Natural killer cell (primary cell): ENCODE measurements at regions not wholly inside any gene's neighbourhood (a gene's known extent, or its start where the extent isn't known, plus 50 kb on each side); places are given as distances from the start of the nearest gene placed in this dataset.

Experiments used
- ATAC-seq, 3 donors: fragments of 150-1000 bp in 2 of 3; fragments of 200-7000 bp in 1 of 3; cut with Tn5 transposase; 1 replicate in 1 of 3; 2 replicates in 2 of 3; pipeline ENCODE4 v1.10.0; 2021; ENCODE audit warnings: mild to moderate bottlenecking in 2 of 3, moderate library complexity in 2 of 3
- DNase-seq, 2 donors: peaks; one replicate each; pipeline versions ENCODE4 v3.0.0 to v3.0.0-alpha.2; 2013 to 2021; ENCODE audit warnings: mixed read lengths in 1 of 2
- H3K27ac ChIP-seq: one replicate; pipeline ENCODE4 v1.5.1; 2013; ENCODE audit warnings: mild to moderate bottlenecking, low read length
- H3K27me3 ChIP-seq: one replicate; pipeline ENCODE4 v1.6.1; 2013; ENCODE audit warnings: low read length; ENCODE audit not compliant: control insufficient read depth, insufficient read depth
- H3K36me3 ChIP-seq: one replicate; pipeline ENCODE4 v1.6.1; 2013; ENCODE audit warnings: low read length; ENCODE audit not compliant: control insufficient read depth, insufficient read depth
- H3K4me1 ChIP-seq: one replicate; pipeline ENCODE4 v1.6.1; 2013; ENCODE audit warnings: low read length; ENCODE audit not compliant: control insufficient read depth, insufficient read depth
- H3K4me3 ChIP-seq: one replicate; pipeline ENCODE4 v1.5.1; 2013; ENCODE audit warnings: low read length
- H3K9me3 ChIP-seq: one replicate; pipeline ENCODE4 v1.6.1; 2013; ENCODE audit warnings: low read length; ENCODE audit not compliant: control insufficient read depth, insufficient read depth
- H3K27ac Mint-ChIP-seq, 2 donors: one replicate each; pipeline ENCODE4 v1.8.0; 2022; ENCODE audit warnings: mild to moderate bottlenecking in 2 of 2, mixed read lengths in 2 of 2, moderate library complexity in 1 of 2
- H3K27me3 Mint-ChIP-seq, 2 donors: one replicate each; pipeline ENCODE4 v1.8.0; 2022; ENCODE audit warnings: low read depth in 2 of 2, mixed read lengths in 2 of 2
- H3K36me3 Mint-ChIP-seq: one replicate; pipeline ENCODE4 v1.8.0; 2022; ENCODE audit warnings: mixed read lengths
- H3K4me1 Mint-ChIP-seq, 2 donors: one replicate each; pipeline ENCODE4 v1.8.0; 2022; ENCODE audit warnings: mixed read lengths in 2 of 2
- H3K4me3 Mint-ChIP-seq: one replicate; pipeline ENCODE4 v1.8.0; 2022; ENCODE audit warnings: mild to moderate bottlenecking, moderate library complexity, mixed read lengths
- H3K9me3 Mint-ChIP-seq, 2 donors: one replicate each; pipeline ENCODE4 v1.8.0; 2022; ENCODE audit warnings: mixed read lengths in 2 of 2
- CTCF ChIP-seq: fragments of 200-600 bp; IDR thresholded peaks from one replicate; pipeline ENCODE4 v1.8.0; 2022; ENCODE audit warnings: antibody characterized with exemption
- WGBS: methylation state at CpG from one replicate; pipeline ENCODE4 v1.1.7; 2013; ENCODE audit warnings: missing lambda C conversion rate; ENCODE audit not compliant: insufficient coverage; 5-methylcytosine and 5-hydroxymethylcytosine counted together
- intact Hi-C: fragments of 100-400 bp; cut with micrococcal nuclease; formaldehyde crosslinking; loops from one replicate; pipeline ENCODE4 v1.14.2; 2022

- Mint-ChIP-seq H3K27me3 (peaks cover 0 to 3% of the 10 kb centered on the region in 2 donors), H3K9me3 (no peaks in the 10 kb centered on the region), H3K27ac (no peak overlapping the region), H3K4me1 (no peaks in the 10 kb centered on the region), H3K36me3 (no peaks in the 10 kb centered on the region), H3K4me3 (no peak overlapping the region)
- Histone ChIP-seq H3K27ac (no peak overlapping the region), H3K4me1 (no peaks in the 10 kb centered on the region), H3K36me3 (no peaks in the 10 kb centered on the region), H3K27me3 (no peaks in the 10 kb centered on the region), H3K4me3 (no peak overlapping the region), H3K9me3 (no peaks in the 10 kb centered on the region)
- no peak for TF ChIP-seq CTCF
- WGBS = 97% methylated on average over 6 of the region's 6 CpGs
- intact Hi-C loops = no loop called here
- ATAC-seq (no peak), DNase-seq (no peak)
These were observed 343.0 kb upstream of the ZFHX3 start for GRCh38 chr16:73390936-73391335.

GRCh38 chr16:73390491-73390890 lies 342.6 kb upstream of the ZFHX3 start:
- H3K4me1 Mint-ChIP-seq = no peaks in the 10 kb centered on the region
- H3K9me3 Mint-ChIP-seq = no peaks in the 10 kb centered on the region
- no peaks in the 10 kb centered on the region for H3K4me1 ChIP-seq
- no peaks in the 10 kb centered on the region for H3K36me3 Mint-ChIP-seq
- TF ChIP-seq CTCF = no peak
- H3K27ac Mint-ChIP-seq = no peak overlapping the region
- ATAC-seq (no peak), DNase-seq (no peak)
- intact Hi-C loops = no loop called here
- no peaks in the 10 kb centered on the region for H3K27me3 ChIP-seq
- 93% methylated on average over 3 of the region's 5 CpGs for WGBS
- no peak overlapping the region for H3K4me3 ChIP-seq
- no peaks in the 10 kb centered on the region for H3K9me3 ChIP-seq
- H3K27ac ChIP-seq = no peak overlapping the region
- peaks cover 0 to 3% of the 10 kb centered on the region in 2 donors for H3K27me3 Mint-ChIP-seq
- H3K4me3 Mint-ChIP-seq = no peak overlapping the region
- H3K36me3 ChIP-seq = no peaks in the 10 kb centered on the region

GRCh38 chr16:73389085-73389484 lies 341.2 kb upstream of the ZFHX3 start:
- H3K27ac Mint-ChIP-seq = no peak overlapping the region
- H3K4me3 Mint-ChIP-seq = no peak overlapping the region
- Histone ChIP-seq H3K27me3 (no peaks in the 10 kb centered on the region), H3K9me3 (no peaks in the 10 kb centered on the region), H3K4me1 (no peaks in the 10 kb centered on the region), H3K4me3 (no peak overlapping the region), H3K36me3 (no peaks in the 10 kb centered on the region), H3K27ac (no peak overlapping the region)
- TF ChIP-seq CTCF = no peak
- H3K36me3 Mint-ChIP-seq = no peaks in the 10 kb centered on the region
- DNase-seq = no peak
- intact Hi-C loops = no loop called here
- WGBS = 86% methylated on average over 6 of the region's 6 CpGs
- ATAC-seq = no peak
- H3K27me3 Mint-ChIP-seq = peaks cover 0 to 3% of the 10 kb centered on the region in 2 donors
- no peaks in the 10 kb centered on the region for H3K9me3 Mint-ChIP-seq
- no peaks in the 10 kb centered on the region for H3K4me1 Mint-ChIP-seq

- Histone ChIP-seq H3K27ac (no peak overlapping the region), H3K27me3 (no peaks in the 10 kb centered on the region), H3K4me3 (no peak overlapping the region), H3K9me3 (no peaks in the 10 kb centered on the region), H3K4me1 (no peaks in the 10 kb centered on the region), H3K36me3 (no peaks in the 10 kb centered on the region)
- no peaks in the 10 kb centered on the region for H3K9me3 Mint-ChIP-seq
- ATAC-seq (no peak), DNase-seq (no peak)
- intact Hi-C loops = no loop called here
- H3K4me3 Mint-ChIP-seq = no peak overlapping the region
- no peak for TF ChIP-seq CTCF
- H3K27me3 Mint-ChIP-seq = peaks cover 0 to 3% of the 10 kb centered on the region in 2 donors
- no peaks in the 10 kb centered on the region for H3K36me3 Mint-ChIP-seq
- 92% methylated on average over 3 of the region's 3 CpGs for WGBS
- no peaks in the 10 kb centered on the region for H3K4me1 Mint-ChIP-seq
- no peak overlapping the region for H3K27ac Mint-ChIP-seq
These were observed 340.1 kb upstream of the ZFHX3 start for GRCh38 chr16:73387979-73388378.
